ENCODE measurements at regions not wholly inside any gene's neighbourhood (a gene's known extent, or its start where the extent isn't known, plus 50 kb on each side); places are given as distances from the start of the nearest gene placed in this dataset.

DNA sequence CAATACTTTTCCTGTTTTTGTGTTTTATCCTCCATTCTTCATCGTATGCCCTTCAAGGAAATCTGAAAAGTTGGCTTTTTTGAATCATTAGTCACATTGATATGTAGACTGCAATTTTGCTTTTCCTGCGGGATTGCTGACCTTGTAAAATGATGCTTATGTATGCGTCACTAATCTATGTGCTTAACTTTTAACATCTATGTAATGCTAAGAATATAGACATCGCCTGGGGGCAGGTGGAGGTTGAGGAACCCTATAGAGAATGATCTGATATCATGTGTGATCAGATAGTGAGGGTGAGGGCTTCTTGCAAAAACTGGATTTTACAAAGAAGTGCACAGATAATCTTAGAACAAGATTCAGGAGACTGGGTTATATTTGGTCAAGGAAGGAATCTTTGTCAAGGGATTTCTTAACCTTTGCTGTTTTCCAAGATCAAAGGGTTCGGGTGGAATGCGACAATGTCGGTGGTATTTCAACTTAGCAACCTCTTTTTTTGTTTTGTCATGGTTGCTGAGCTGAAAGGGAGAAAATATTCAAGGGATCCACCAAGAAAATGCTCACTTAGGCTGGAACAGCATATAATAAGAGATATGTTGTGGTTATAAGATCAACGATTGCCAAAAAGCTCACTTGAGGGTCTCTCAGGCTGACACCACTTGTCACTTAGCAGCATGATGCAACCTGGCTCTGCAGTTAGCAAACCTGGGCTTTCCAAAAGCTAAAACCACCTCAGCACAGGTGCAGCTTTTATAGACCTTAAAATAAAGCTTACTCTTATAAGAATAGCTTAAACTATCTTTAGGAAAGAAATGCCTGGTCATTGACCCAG, 70.6 kb upstream of the PUDP start:
- H3K4me3 ChIP-seq (ENCODE audit: low read length), result no peak overlapping the region
- H2AFZ ChIP-seq (ENCODE audit: low read depth, low read length), result no peak overlapping the region
- no peaks in the 10 kb centered on the region for H3K9me2 ChIP-seq (ENCODE audit: insufficient read depth, low read length)
- no peaks in the 10 kb centered on the region for H3K79me2 ChIP-seq (replicated peaks; ENCODE audit: insufficient read depth, low read length)
- H3K4me2 ChIP-seq (ENCODE audit: low read length), result no peak overlapping the region
- H3K9me3 ChIP-seq (ENCODE audit: low read length), result no peaks in the 10 kb centered on the region
- no peaks in the 10 kb centered on the region for H4K20me1 ChIP-seq (ENCODE audit: insufficient read depth)
- H3K9ac ChIP-seq (ENCODE audit: low read length), result no peak overlapping the region
- no peaks in the 10 kb centered on the region for H3K36me3 ChIP-seq (ENCODE audit: insufficient read depth, low read length)
- TF ChIP-seq, protein P1, sequence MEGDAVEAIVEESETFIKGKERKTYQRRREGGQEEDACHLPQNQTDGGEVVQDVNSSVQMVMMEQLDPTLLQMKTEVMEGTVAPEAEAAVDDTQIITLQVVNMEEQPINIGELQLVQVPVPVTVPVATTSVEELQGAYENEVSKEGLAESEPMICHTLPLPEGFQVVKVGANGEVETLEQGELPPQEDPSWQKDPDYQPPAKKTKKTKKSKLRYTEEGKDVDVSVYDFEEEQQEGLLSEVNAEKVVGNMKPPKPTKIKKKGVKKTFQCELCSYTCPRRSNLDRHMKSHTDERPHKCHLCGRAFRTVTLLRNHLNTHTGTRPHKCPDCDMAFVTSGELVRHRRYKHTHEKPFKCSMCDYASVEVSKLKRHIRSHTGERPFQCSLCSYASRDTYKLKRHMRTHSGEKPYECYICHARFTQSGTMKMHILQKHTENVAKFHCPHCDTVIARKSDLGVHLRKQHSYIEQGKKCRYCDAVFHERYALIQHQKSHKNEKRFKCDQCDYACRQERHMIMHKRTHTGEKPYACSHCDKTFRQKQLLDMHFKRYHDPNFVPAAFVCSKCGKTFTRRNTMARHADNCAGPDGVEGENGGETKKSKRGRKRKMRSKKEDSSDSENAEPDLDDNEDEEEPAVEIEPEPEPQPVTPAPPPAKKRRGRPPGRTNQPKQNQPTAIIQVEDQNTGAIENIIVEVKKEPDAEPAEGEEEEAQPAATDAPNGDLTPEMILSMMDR (IDR thresholded peaks at IDR 0.05; ENCODE audit: poor library complexity, severe bottlenecking), result no peak
- no peak for TF ChIP-seq EP300 (conservative IDR thresholded peaks at IDR 0.05; ENCODE audit: poor library complexity, severe bottlenecking)
- no peaks in the 10 kb centered on the region for H3F3A ChIP-seq (ENCODE audit: insufficient read depth, low read length, poor library complexity, severe bottlenecking)
- no peak overlapping the region for H3K27ac ChIP-seq (ENCODE audit: low read length)
- H3K27me3 ChIP-seq (ENCODE audit: insufficient read depth, low read depth, low read length), result no peaks in the 10 kb centered on the region

DNA sequence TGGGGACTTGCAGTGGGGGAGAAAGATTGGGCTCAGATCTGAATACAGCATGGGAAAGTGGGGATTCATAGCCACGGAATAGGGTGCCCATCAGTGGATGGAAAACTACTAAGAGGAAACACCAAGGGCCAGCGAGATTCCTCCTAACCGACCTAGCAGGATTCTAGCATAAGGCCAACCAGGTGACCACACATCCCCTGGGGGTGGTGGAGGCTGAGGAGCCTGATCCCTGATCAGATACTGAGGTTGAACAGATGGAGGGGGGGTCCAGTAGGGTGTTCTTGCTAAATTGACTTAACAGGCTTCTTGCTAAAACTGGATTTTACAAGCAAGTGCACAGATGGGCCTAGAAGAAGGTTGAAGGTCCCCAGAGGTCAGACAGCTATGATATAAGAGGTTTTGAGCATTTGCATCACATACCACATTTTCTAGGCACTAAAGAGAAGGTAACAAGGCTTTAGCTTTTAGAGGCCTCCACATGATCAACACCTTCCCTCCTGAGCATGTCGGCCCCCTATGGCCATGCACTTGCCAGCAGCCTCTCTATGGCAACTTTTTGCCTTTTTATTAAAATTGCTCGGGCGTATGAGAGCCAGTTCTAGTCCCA, 69.1 kb upstream of the PUDP start:
- Histone ChIP-seq H3K4me2 (ENCODE audit: low read length) (no peak overlapping the region), H3K27me3 (ENCODE audit: insufficient read depth, low read depth, low read length) (no peaks in the 10 kb centered on the region), H3F3A (ENCODE audit: insufficient read depth, low read length, poor library complexity, severe bottlenecking) (no peaks in the 10 kb centered on the region), H2AFZ (ENCODE audit: low read depth, low read length) (no peak overlapping the region), H4K20me1 (ENCODE audit: insufficient read depth) (no peaks in the 10 kb centered on the region), H3K36me3 (ENCODE audit: insufficient read depth, low read length) (no peaks in the 10 kb centered on the region), H3K27ac (ENCODE audit: low read length) (no peak overlapping the region), H3K9me3 (ENCODE audit: low read length) (no peaks in the 10 kb centered on the region), H3K9ac (ENCODE audit: low read length) (no peak overlapping the region), H3K79me2 (replicated peaks; ENCODE audit: insufficient read depth, low read length) (no peaks in the 10 kb centered on the region), H3K9me2 (ENCODE audit: insufficient read depth, low read length) (no peaks in the 10 kb centered on the region), H3K4me3 (ENCODE audit: low read length) (no peak overlapping the region)
- no peak for TF ChIP-seq EZH2 (IDR thresholded peaks at IDR 0.05; ENCODE audit: borderline replicate concordance, insufficient read depth, low read length, poor library complexity, severe bottlenecking)
- TF ChIP-seq EP300 (conservative IDR thresholded peaks at IDR 0.05; ENCODE audit: poor library complexity, severe bottlenecking), result no peak
- TF ChIP-seq MXI1 (conservative IDR thresholded peaks at IDR 0.05; ENCODE audit: poor library complexity, severe bottlenecking), result no peak
- TF ChIP-seq, protein P2, sequence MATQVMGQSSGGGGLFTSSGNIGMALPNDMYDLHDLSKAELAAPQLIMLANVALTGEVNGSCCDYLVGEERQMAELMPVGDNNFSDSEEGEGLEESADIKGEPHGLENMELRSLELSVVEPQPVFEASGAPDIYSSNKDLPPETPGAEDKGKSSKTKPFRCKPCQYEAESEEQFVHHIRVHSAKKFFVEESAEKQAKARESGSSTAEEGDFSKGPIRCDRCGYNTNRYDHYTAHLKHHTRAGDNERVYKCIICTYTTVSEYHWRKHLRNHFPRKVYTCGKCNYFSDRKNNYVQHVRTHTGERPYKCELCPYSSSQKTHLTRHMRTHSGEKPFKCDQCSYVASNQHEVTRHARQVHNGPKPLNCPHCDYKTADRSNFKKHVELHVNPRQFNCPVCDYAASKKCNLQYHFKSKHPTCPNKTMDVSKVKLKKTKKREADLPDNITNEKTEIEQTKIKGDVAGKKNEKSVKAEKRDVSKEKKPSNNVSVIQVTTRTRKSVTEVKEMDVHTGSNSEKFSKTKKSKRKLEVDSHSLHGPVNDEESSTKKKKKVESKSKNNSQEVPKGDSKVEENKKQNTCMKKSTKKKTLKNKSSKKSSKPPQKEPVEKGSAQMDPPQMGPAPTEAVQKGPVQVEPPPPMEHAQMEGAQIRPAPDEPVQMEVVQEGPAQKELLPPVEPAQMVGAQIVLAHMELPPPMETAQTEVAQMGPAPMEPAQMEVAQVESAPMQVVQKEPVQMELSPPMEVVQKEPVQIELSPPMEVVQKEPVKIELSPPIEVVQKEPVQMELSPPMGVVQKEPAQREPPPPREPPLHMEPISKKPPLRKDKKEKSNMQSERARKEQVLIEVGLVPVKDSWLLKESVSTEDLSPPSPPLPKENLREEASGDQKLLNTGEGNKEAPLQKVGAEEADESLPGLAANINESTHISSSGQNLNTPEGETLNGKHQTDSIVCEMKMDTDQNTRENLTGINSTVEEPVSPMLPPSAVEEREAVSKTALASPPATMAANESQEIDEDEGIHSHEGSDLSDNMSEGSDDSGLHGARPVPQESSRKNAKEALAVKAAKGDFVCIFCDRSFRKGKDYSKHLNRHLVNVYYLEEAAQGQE (IDR thresholded peaks at IDR 0.05; ENCODE audit: borderline replicate concordance), result no peak
- no peak for TF ChIP-seq RAD21 (conservative IDR thresholded peaks at IDR 0.05)
- TF ChIP-seq, protein P1 (IDR thresholded peaks at IDR 0.05; ENCODE audit: poor library complexity, severe bottlenecking), result no peak
- TF ChIP-seq SMC3 (conservative IDR thresholded peaks at IDR 0.05; ENCODE audit: poor library complexity), result no peak

Measured in neural cell (in vitro differentiated cells).